ENCODE measurements at regions not wholly inside any gene's neighbourhood (a gene's known extent, or its start where the extent isn't known, plus 50 kb on each side); places are given as distances from the start of the nearest gene placed in this dataset.
"Not testable (repeated sequence)": the region's sequence is repeated elsewhere in the genome, so short reads cannot be mapped to it uniquely, and the experiment has no call there.

DNA sequence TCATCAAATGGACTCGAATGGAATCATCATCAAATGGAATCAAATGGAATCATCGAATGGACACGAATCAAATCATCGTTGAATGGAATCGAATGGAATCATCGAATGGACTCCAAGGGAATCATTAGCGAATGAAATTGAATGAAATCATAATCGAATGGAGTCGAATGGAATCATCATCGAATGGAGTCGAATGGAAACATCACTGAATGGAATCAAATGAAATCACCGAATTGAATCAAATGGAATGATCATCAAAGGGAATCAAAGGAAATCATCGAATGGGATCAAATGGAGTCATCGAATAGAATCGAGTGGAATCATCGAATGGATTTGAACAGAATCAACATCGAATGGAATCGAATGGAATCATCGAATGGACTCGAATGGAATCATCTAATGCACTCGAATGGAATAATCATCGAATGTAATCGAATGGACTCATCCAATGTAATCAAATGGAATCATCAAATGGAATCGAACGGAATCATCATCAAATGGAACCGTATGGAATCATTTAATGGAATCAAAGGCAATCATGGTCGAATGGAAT is 232.2 kb downstream of the SHCBP1 start:
- H3K27ac ChIP-seq; DNase-seq (ENCODE audit: low read depth, low spot score): not testable (repeated sequence)

DNA sequence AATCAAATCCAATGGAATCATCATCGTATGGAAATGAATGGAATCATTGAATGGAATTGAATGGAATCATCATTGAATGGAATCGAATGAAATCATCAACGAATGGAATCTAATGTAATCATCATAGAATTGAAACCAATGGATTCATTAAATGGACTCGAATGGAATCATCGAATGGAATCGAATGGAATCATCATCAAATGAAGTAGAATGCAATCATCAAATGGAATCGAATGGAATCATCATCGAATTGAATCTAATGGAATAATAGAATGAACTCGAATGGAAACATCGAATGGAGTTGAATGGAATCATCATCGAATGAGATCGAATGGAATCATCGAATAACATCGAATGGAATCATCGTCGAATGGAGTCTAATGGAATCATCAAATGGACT is 232.8 kb downstream of the SHCBP1 start:
- not testable (repeated sequence) for H3K27ac ChIP-seq; DNase-seq (ENCODE audit: low read depth, low spot score)

DNA sequence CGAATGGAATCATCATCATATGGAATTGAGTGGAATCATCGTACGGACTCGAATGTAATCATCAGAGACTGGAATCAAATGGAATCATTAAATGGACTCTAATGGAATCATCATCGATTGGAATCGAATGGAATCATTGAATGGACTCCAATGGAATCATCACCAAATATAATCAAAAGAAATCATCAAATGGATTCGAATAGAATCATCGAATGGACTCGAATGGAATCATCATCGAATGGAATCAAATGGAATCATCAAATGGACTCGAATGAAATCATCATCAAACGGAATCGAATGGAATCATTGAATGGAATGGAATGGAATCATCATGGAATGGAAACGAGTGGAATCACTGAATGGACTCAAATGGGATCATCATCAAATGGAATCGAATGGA is 233.5 kb downstream of the SHCBP1 start:
- not testable (repeated sequence) for H3K27ac ChIP-seq; DNase-seq (ENCODE audit: low read depth, low spot score)

DNA sequence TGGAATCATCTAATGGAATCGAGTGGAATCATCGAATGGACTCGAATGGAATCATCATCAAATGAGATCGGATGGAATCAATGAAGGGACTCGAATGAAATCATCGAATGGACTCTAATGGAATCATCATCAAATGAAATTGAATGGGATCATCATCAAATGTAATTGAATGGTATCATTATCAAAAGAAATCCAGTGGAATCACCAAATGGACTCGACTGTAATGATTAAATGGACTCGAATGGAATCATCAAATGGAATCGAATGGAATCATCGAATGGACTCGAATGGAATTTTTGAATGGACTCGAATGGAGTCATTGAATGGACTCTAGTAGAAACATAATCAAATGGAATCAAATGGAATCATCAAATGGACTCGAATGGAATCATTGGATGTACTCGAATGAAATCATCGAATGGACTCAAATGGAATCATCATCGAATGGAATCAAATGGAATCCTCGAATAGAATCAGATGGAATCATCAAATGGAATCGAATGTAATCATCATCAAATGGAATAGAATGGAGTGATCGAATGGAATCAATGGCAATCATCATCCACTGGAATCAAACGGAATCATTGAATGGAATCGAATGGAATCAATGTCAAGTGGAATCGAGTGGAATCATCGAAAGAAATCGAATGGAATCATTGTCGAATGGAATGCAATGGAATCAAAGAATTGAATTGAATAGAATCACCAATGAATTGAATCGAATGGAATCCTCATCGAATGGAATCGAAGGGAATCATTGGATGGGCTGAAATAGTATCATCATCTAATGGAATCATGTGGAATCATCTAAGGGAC is 234.2 kb downstream of the SHCBP1 start:
- not testable (repeated sequence) for H3K27ac ChIP-seq; DNase-seq (ENCODE audit: low read depth, low spot score)

DNA sequence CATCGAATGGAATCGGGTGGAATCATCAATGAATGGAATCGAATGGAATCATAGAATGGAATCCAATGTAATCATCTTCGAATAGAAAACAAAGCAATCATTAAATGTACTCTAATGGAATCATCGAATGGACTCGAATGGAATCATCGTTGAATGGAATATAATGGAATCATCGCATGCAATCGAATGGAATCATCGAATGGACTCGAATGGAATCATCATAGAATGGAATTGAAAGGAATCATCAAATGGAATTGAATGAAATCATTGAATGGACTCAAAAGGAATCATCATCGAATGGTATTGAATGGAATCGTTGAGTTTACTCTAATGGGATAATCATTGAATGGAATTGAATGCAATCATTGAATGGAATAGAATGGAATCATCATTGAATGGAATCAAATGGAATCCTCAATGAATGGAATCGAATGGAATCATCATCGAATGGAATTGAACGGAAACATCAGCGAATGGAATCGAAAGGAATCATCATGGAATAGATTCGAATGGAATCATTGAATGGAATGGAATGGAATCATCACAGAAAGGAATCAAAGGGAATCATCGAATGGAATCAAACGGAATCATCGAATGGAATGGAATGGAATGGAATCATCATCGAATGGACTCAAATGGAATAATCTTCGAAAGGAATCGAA is 234.9 kb downstream of the SHCBP1 start:
- not testable (repeated sequence) for H3K27ac ChIP-seq; DNase-seq (ENCODE audit: low read depth, low spot score)

DNA sequence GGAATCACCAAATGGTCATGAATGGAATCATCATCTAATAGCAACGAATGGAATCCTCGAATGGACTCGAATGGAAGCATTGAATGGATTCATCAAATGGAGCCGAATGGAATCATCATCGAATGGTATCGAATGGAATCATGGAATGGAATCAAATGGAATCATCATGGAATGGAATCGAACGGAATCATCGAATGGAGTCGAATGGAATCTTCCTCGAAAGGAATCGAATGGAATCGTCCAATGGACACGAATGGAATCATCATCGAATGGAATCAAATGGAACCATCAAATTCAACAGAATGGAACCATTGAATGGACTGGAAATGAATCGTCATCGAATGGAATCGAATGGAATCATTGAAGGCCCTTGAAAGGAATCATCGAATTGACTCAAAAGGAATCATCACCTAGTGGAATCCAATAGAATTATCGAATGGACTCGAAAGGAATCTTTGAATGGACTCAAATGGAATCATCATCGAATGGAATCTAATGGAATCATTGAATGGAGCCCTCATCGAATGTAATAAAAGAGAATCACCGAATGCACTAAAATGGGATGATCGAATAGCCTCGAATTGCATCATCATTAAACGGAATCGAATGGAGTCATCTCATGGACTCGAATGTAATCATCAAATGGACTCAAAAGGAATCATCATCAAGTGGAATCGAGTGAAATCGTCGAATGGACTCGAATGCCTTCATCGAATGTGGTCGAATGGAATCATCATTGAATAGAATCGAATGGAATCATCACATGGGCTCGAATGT is 236.7 kb downstream of the SHCBP1 start:
- DNase-seq (ENCODE audit: low read depth, low spot score); H3K27ac ChIP-seq: not testable (repeated sequence)

DNA sequence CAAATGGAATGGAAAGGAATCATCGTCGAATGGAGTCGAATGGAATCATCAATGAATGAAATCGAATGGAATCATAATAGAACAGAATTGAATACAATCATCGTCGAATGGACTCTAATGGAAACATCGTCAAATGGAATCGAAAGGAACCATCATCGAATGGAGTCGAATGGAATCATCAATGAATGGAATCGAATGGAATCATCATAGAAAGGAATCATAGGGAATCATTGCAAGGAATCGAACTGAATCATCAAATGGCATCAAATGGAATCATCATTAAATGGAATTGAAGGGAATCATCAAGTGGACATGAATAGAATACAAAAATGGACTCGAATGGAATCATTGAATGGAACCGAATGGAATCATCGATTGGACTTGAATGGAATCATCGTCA is 237.6 kb downstream of the SHCBP1 start:
- DNase-seq (ENCODE audit: low read depth, low spot score); H3K27ac ChIP-seq: not testable (repeated sequence)

DNA sequence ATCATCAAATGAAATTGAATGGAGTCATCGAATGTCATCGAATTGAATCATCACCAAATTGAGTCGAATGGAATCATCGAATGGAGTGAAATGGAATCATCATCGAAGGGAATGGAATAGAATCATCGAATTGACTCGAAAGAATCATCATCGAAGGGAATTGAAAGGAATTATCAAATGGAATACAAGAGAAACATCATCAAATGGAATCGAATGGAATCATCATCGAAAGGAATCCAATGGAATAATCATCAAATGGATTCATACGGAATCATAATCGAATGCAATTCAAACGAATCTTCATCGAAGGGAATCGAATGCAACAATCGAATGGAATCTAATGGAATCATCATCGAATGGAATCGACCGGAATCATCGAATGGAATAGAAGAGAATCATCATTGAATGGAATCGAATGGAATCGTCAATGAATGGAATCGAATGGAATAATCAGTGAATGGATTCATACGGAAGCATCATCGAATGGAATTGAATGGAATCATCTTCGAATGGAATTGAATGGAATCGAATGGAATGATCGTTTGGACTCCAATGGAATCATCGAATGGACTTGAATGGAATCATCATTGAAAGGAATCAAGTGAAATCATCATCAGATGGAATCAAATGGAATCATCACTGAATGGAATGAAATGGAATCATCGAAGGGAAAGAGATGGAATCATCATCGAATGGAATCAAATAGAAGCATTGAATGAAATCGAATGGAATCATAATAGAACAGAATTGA is 238.2 kb downstream of the SHCBP1 start:
- DNase-seq (ENCODE audit: low read depth, low spot score); H3K27ac ChIP-seq: not testable (repeated sequence)

DNA sequence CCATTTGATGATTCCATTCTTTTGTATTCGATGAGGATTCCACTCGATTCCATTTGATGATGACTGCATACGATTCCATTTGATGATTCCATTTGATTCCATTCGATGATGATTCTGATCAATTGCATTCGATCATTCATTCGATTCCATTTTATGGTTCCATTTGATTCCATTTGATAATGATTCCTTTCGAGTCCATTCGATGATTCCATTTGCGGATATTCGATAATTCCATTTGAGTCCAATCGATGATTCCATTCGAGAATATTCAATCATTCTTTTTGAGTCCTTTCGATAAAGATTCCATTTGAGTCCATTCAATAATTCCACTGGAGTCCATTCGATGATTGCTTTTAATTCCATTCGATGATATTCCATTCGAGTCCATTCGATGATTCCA is 239.1 kb downstream of the SHCBP1 start:
- not testable (repeated sequence) for H3K27ac ChIP-seq; DNase-seq (ENCODE audit: low read depth, low spot score)

DNA sequence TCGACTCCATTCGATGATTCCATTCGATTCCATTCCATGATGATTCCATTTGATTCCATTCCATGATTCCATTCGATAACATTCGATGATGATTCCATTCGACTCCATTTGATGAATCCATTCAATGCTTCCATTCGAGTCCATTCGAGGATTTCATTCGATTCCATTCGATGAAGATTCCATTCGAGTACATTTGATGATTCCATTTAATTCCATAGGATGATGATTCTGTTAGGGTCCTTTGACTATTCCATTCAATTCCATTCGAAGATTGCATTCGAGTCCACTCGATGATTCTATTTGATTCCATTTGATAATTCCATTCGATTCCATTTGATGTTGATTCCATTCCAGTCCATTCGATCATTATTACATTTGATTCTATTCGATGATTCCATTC is 239.8 kb downstream of the SHCBP1 start:
- DNase-seq (ENCODE audit: low read depth, low spot score); H3K27ac ChIP-seq: not testable (repeated sequence)
